HG03064 (cell line): ENCODE measurements at regions not wholly inside any gene's neighbourhood (a gene's known extent, or its start where the extent isn't known, plus 50 kb on each side); places are given as distances from the start of the nearest gene placed in this dataset.
"Not testable (repeated sequence)": the region's sequence is repeated elsewhere in the genome, so short reads cannot be mapped to it uniquely, and the experiment has no call there.

ENCODE experiments used
- ATAC-seq: cut with Tn5 transposase; IDR thresholded peaks from one replicate; pipeline ENCODE4 v1.9.1; 2021; ENCODE audit warnings: low read depth; ENCODE audit not compliant: unreplicated experiment

GRCh38 chr6:132109752-132110151 lies 158.6 kb upstream of the CCN2 start:
- ATAC-seq = not testable (repeated sequence)

DNA sequence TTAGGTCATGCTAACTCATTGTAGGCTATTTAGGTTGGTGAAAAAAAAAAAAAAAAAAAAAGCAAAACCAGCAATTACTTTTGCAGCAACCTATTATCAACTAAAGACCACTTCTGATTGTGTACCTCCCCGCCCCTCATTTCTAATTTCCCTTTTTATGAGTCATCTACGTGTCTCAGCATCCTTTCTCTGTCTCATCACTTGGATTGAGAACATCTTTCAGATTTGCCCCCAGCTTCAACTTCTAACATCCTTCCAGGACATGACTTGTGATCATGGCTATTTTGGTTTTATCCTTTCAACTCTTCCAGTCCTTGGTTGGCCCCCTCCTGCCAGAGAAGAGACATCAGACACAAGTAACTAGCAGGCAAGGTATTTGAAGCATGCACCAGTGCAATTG lies 156.7 kb upstream of the CCN2 start:
- ATAC-seq = no peak

- ATAC-seq = no peak
Measured at GRCh38 chr6:132101535-132101934, 150.4 kb upstream of the CCN2 start.

GRCh38 chr6:132100388-132100990 lies 149.3 kb upstream of the CCN2 start:
- ATAC-seq = no peak

- no peak for ATAC-seq
Measured at GRCh38 chr6:132096996-132097395, 145.8 kb upstream of the CCN2 start.

DNA sequence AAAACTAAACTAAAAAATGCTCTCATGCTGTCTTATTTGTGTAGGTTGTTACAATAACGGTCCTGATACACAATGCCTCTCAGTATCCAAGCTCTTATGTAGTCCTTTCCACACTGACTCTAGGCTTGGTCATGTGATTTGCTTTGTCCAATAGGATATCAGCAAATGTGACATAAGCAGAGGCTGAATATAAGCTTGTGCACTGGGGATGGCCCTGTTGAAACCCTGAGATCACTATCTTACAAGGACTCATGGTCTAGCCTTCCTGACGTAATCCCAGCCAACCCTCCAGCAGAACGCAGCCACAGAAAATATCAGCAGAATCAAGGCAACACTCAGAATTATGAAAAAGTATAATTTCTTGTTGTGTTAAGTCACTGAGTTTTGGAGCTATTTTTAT lies 145.1 kb upstream of the CCN2 start:
- ATAC-seq = no peak

GRCh38 chr6:132089173-132089572 lies 138.0 kb upstream of the CCN2 start:
- ATAC-seq = no peak

DNA sequence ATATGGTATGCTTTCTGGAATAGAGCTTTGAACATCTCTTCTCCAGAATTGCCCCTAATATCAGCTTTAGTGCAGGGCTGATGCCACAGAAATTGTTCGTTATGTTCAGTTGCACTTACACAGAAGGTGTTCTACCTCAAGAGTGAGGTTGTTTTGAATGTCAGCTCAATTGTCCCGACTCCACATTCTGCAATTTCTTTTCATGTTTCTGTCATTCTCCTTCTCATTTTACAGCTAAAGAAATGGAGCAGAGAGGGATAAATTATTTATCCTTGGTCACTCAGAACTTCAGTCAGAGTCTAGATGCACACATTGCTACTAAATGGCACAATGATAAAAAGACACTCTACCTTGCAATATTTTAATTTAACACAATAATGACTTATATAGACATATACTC lies 137.0 kb upstream of the CCN2 start:
- ATAC-seq = no peak

DNA sequence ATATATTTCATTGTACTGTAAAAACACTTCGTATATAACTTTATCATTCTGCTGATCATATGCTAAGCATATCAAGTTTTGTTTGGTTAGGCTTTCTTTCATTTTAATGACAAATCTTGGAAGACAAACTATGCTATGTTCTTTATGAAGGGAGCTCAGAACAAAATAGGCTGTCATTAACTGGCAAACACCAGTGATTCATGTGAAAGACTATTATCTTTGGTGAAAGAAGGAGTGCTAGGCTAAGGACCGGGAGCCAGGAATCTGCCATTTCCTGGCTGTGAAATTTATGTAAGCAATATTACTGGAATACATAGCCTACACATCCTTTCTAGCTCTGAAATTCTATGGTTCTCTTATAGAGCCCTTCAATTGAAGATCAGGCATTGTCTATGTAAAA lies 136.2 kb upstream of the CCN2 start:
- ATAC-seq = no peak

- ATAC-seq = no peak
Measured at GRCh38 chr6:132085731-132086130, 134.6 kb upstream of the CCN2 start.

DNA sequence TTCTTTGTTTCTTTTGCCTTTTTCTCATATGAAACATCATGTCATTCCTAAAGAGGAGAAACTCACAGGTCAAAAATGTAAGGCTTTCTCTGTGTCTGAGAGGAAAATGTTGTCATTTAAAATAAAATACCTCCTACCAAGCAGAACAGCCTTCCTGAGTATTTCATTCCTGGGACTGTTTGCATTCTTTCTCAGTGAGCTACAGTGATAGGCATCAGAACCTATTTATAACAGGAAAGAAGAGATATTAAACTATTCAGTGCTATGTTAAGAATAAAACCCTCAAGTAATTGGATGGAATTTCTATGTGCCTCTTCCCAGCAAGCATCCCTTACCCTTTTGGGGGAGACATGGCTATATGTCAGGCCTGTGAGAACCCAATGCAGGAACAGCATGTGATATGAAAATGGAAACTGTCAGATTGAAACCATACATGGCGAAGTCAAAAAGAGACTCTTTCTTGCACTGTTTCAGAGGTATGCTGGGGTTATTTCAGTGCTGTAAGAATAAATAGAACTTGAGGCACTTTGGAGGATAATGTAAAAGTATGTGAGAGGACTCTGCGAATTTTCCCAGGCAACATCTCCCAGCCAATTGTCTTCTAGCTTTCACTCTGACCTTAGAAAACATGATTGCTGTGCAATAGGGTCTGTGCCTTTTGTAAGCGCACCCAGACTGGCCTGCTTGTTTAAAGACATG lies 133.8 kb upstream of the CCN2 start:
- peak; percentile 74 for ATAC-seq

DNA sequence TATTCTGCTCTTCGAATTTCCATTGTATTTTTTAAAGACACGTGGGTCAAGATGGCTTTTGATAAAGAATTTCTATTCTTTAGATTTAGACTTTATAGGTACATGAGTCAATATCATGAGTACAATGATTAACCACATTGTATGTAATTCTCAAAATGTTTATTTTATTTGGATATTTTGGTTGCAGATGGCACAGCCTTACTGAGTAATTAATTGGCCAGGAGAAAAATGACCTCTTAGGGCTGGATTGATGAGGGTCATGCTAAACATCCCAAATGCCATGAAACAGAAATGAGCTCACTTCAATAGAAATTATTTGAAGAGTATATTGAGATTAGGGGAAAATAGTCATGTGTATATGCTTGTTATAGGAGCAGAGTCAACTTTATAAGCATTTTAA lies 131.2 kb upstream of the CCN2 start:
- ATAC-seq = no peak

GRCh38 chr6:132081338-132081737 lies 130.2 kb upstream of the CCN2 start:
- ATAC-seq = no peak

- ATAC-seq = no peak
Measured at GRCh38 chr6:132079286-132079685, 128.1 kb upstream of the CCN2 start.

DNA sequence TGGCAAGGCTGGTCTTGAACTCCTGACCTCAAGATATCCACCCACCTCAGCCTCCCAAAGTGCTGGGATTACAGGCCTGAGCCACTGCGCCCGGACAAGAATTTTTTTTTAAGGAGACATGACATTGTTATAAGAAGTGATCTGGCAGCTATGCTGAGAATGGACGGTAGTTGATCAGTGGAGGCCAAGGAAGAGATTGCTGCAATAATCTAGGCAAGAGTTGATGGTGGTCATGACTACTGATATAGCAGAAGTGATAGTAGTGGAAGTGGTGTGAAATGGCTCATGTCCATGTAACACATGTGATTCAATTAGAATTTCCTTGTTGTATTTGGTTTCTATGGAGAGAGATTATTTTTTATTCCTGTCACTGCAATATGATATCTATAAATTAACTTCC lies 125.3 kb upstream of the CCN2 start:
- ATAC-seq = no peak

- ATAC-seq = no peak
Measured at GRCh38 chr6:132072831-132073230, 121.7 kb upstream of the CCN2 start.

DNA sequence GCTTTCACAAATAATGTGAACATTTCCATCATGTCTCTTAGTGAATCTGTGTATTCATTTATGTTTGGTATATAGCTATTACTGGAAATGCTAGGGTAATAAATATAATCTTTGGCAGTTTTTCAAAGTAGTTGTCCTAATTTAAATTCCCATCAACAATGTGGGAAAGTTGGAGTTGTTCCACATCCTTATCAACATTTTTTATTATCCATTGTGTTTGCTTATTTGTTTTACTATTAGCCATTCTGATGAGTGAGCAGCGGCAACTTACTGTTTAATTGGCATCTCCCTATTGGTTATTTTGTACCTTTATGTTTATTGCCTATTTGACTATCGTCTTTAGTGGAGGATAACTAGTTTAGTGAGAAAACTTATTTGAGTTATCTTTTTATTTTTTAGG lies 121.1 kb upstream of the CCN2 start:
- ATAC-seq = no peak

- ATAC-seq = no peak
Measured at GRCh38 chr6:132070356-132070755, 119.2 kb upstream of the CCN2 start.

GRCh38 chr6:132068766-132069165 lies 117.6 kb upstream of the CCN2 start:
- ATAC-seq = no peak

GRCh38 chr6:132067286-132067685 lies 116.1 kb upstream of the CCN2 start:
- no peak for ATAC-seq

- ATAC-seq = no peak
Measured at GRCh38 chr6:132065556-132065955, 114.4 kb upstream of the CCN2 start.

GRCh38 chr6:132063738-132064137 lies 112.6 kb upstream of the CCN2 start:
- no peak for ATAC-seq

DNA sequence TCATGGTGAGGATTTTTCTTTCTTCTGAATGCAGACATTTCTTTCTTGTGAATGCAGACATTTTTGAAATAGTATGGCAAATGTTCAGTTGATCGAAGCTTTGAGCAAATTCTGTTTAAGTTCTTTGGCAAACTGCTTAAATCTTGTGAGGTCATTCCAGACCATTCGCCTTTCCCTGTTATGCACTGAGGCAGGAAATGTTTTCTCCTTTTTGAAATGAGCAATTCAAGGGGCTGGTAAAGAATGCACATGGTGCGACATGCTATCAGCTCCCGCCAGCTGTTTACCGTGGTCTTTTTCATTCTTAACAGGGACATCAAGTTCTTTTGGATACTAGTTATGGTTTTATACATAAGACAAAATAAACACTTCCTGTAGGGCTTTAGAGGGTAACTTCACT lies 112.0 kb upstream of the CCN2 start:
- no peak for ATAC-seq
